Liver (tissue), 3 donors: ENCODE measurements at regions not wholly inside any gene's neighbourhood (a gene's known extent, or its start where the extent isn't known, plus 50 kb on each side); places are given as distances from the start of the nearest gene placed in this dataset.
"Not testable (repeated sequence)": the region's sequence is repeated elsewhere in the genome, so short reads cannot be mapped to it uniquely, and the experiment has no call there.

ENCODE experiments used
- HNF4A ChIP-seq, 2 donors: conservative IDR thresholded peaks; 2 replicates each; pipeline ENCODE4 v1.6.1; 2016; ENCODE audit warnings: antibody characterized with exemption in 2 of 2, mild to moderate bottlenecking in 2 of 2
- JUND ChIP-seq, 2 donors: IDR thresholded peaks; 2 replicates each; pipeline ENCODE4 v1.6.1; 2016; ENCODE audit warnings: antibody characterized with exemption in 2 of 2
- TAF1 ChIP-seq: conservative IDR thresholded peaks from 2 replicates; pipeline ENCODE4 v1.6.1; 2016; ENCODE audit warnings: antibody characterized with exemption, mild to moderate bottlenecking
- TF ChIP-seq, protein P1 (sequence below): fragments of 150-350 bp; IDR thresholded peaks from 2 replicates; pipeline ENCODE4 v1.5.1; 2017; ENCODE audit warnings: improper control_type of control experiment, low read depth, low read length; ENCODE audit not compliant: missing input control
- donor health status: healthy.
- donor health status: healthy.

DNA sequence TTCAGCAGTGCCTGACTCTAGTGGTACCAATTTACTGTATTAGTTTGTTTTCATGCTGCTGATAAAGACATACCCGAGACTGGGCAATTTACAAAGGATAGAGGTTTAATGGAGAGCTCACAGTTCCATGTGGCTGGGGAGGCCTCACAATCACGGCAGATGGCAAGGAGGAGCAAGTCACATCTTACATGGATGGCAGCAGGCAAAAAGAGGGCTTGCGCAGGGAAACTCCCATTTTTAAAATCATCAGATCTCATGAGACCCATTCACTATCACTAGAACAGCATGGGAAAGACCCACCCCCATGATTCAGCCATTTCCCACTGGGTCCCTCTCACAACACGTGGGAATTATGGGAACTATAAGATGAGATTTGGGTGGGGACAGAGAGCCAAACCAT lies 243.7 kb upstream of the KLF3 start:
- TF ChIP-seq, protein P1, sequence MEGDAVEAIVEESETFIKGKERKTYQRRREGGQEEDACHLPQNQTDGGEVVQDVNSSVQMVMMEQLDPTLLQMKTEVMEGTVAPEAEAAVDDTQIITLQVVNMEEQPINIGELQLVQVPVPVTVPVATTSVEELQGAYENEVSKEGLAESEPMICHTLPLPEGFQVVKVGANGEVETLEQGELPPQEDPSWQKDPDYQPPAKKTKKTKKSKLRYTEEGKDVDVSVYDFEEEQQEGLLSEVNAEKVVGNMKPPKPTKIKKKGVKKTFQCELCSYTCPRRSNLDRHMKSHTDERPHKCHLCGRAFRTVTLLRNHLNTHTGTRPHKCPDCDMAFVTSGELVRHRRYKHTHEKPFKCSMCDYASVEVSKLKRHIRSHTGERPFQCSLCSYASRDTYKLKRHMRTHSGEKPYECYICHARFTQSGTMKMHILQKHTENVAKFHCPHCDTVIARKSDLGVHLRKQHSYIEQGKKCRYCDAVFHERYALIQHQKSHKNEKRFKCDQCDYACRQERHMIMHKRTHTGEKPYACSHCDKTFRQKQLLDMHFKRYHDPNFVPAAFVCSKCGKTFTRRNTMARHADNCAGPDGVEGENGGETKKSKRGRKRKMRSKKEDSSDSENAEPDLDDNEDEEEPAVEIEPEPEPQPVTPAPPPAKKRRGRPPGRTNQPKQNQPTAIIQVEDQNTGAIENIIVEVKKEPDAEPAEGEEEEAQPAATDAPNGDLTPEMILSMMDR: not testable (repeated sequence)
- not testable (repeated sequence) for TF ChIP-seq JUND (IDR thresholded peaks at IDR 0.05); HNF4A (conservative IDR thresholded peaks at IDR 0.05); TAF1
